Esophagus muscularis mucosa (tissue), 4 donors: ENCODE measurements at regions not wholly inside any gene's neighbourhood (a gene's known extent, or its start where the extent isn't known, plus 50 kb on each side); places are given as distances from the start of the nearest gene placed in this dataset.

ENCODE experiments used
- DNase-seq: peaks from one replicate; pipeline ENCODE4 v3.0.0-alpha.2; 2017; ENCODE audit errors: extremely low spot score
- H3K27ac ChIP-seq, 4 donors: fragments of 200-600 bp; sonication (generic); replicated peaks in 1 of 4; 1 replicate in 3 of 4; 2 replicates in 1 of 4; pipeline ENCODE4 v1.5.1; 2016 to 2019; ENCODE audit warnings: mild to moderate bottlenecking in 1 of 4
- H3K27me3 ChIP-seq, 4 donors: fragments of 200-600 bp; sonication (generic); one replicate each; pipeline versions ENCODE4 v1.5.1 to v1.6.0; 2016 to 2019
- H3K36me3 ChIP-seq, 4 donors: fragments of 200-600 bp; sonication (generic); one replicate each; pipeline ENCODE4 v1.5.1; 2016 to 2019
- H3K4me1 ChIP-seq, 4 donors: fragments of 200-600 bp; sonication (generic); one replicate each; pipeline ENCODE4 v1.5.1; 2016 to 2019
- H3K4me3 ChIP-seq, 4 donors: fragments of 200-600 bp; sonication (generic); 1 replicate in 2 of 4; 2 replicates in 2 of 4; pipeline ENCODE4 v1.5.1; 2016 to 2019; ENCODE audit warnings: mild to moderate bottlenecking in 4 of 4, moderate library complexity in 1 of 4
- H3K9me3 ChIP-seq, 4 donors: fragments of 200-600 bp; sonication (generic); 1 replicate in 3 of 4; 2 replicates in 1 of 4; pipeline ENCODE4 v1.5.1; 2016 to 2019
- CTCF ChIP-seq, 3 experiments: fragments of 200-600 bp in 2 of 3; fragments of 450-650 bp in 1 of 3; sonication (generic) in 2 of 3; IDR thresholded peaks; one replicate each; pipeline ENCODE4 v1.5.1; 2017 to 2019; ENCODE audit warnings: antibody characterized with exemption in 3 of 3, mild to moderate bottlenecking in 2 of 3, moderate library complexity in 1 of 3
- EP300 ChIP-seq: sonication (generic); formaldehyde crosslinking; IDR thresholded peaks from one replicate; pipeline ENCODE4 v1.6.1; 2017; ENCODE audit warnings: antibody characterized with exemption
- POLR2A ChIP-seq: fragments of 450-650 bp; IDR thresholded peaks from one replicate; pipeline ENCODE4 v1.6.1; 2017; ENCODE audit warnings: antibody characterized with exemption, moderate library complexity, mild to moderate bottlenecking, low read depth
- POLR2AphosphoS5 ChIP-seq, 2 donors: sonication (generic); formaldehyde crosslinking; IDR thresholded peaks; one replicate each; pipeline ENCODE4 v1.6.1; 2017; ENCODE audit warnings: antibody characterized with exemption in 2 of 2
- WGBS: methylation state at CpG from one replicate; pipeline ENCODE4 v1.1.5; 2018; 5-methylcytosine and 5-hydroxymethylcytosine counted together
- intact Hi-C: fragments of 100-400 bp; cut with DNase I; formaldehyde crosslinking; loops from one replicate; pipeline ENCODE4 v1.15.1; 2023

- 94% methylated on average over 4 of the region's 4 CpGs for WGBS
- no peak for TF ChIP-seq CTCF (IDR thresholded peaks at IDR 0.05)
- TF ChIP-seq POLR2AphosphoS5 (IDR thresholded peaks at IDR 0.05) = no peak
- TF ChIP-seq POLR2A = no peak
- TF ChIP-seq EP300 = no peak
- Histone ChIP-seq H3K9me3 (peaks cover 0 to 7% (median 0%) of the 10 kb centered on the region in 4 donors), H3K27me3 (no peaks in the 10 kb centered on the region), H3K27ac (no peak overlapping the region), H3K4me1 (peaks cover 11 to 40% (median 26%) of the 10 kb centered on the region in 4 donors), H3K36me3 (no peaks in the 10 kb centered on the region), H3K4me3 (no peak overlapping the region)
- no peak for DNase-seq
- intact Hi-C loops = no loop called here
Measured at GRCh38 chr11:109073032-109073822, 348.8 kb upstream of the C11orf87 start.

- WGBS = 69% methylated on average over 2 of the region's 2 CpGs
- TF ChIP-seq POLR2AphosphoS5 (IDR thresholded peaks at IDR 0.05) (no peak), CTCF (IDR thresholded peaks at IDR 0.05) (no peak), POLR2A (no peak), EP300 (no peak)
- intact Hi-C loops = no loop called here
- Histone ChIP-seq H3K9me3 (no peaks in the 10 kb centered on the region), H3K27ac (no peak overlapping the region), H3K36me3 (no peaks in the 10 kb centered on the region), H3K4me1 (peaks cover 10 to 38% (median 25%) of the 10 kb centered on the region in 4 donors), H3K27me3 (no peaks in the 10 kb centered on the region), H3K4me3 (no peak overlapping the region)
- no peak for DNase-seq
Measured at GRCh38 chr11:109075976-109076375, 346.0 kb upstream of the C11orf87 start.

- WGBS = 43% methylated on average over 2 of the region's 2 CpGs
- H3K4me3 ChIP-seq = no peak overlapping the region
- intact Hi-C loops = no loop called here
- peak; percentile 34 for DNase-seq
- no peaks in the 10 kb centered on the region for H3K9me3 ChIP-seq
- H3K27ac ChIP-seq = no peak overlapping the region
- no peak for TF ChIP-seq EP300
- no peak for TF ChIP-seq POLR2A
- no peak for TF ChIP-seq POLR2AphosphoS5 (IDR thresholded peaks at IDR 0.05)
- TF ChIP-seq CTCF (IDR thresholded peaks at IDR 0.05) = no peak
- peaks cover 4 to 29% (median 17%) of the 10 kb centered on the region in 4 donors for H3K4me1 ChIP-seq
- H3K36me3 ChIP-seq = no peaks in the 10 kb centered on the region
- H3K27me3 ChIP-seq = no peaks in the 10 kb centered on the region
Measured at GRCh38 chr11:109076870-109077269, 345.1 kb upstream of the C11orf87 start.

- no peak overlapping the region for H3K27ac ChIP-seq
- H3K27me3 ChIP-seq = no peaks in the 10 kb centered on the region
- no peaks in the 10 kb centered on the region for H3K36me3 ChIP-seq
- peaks cover under 1 to 24% (median 12%) of the 10 kb centered on the region in 4 donors for H3K4me1 ChIP-seq
- intact Hi-C loops = no loop called here
- H3K9me3 ChIP-seq = no peaks in the 10 kb centered on the region
- WGBS = 65% methylated on average over 3 of the region's 3 CpGs
- TF ChIP-seq POLR2AphosphoS5 (IDR thresholded peaks at IDR 0.05) (no peak), CTCF (IDR thresholded peaks at IDR 0.05) (no peak), POLR2A (no peak), EP300 (no peak)
- no peak for DNase-seq
- H3K4me3 ChIP-seq = no peak overlapping the region
Measured at GRCh38 chr11:109077291-109077920, 344.6 kb upstream of the C11orf87 start.
